Activated naive CD4-positive, alpha-beta T cell (primary cell): ENCODE measurements at regions not wholly inside any gene's neighbourhood (a gene's known extent, or its start where the extent isn't known, plus 50 kb on each side); places are given as distances from the start of the nearest gene placed in this dataset.
"Not testable (repeated sequence)": the region's sequence is repeated elsewhere in the genome, so short reads cannot be mapped to it uniquely, and the experiment has no call there.

Experiments used
- DNase-seq, 4 experiments: peaks; one replicate each; lab custom pipeline; 2025; lab: John Stamatoyannopoulos, UW

DNA sequence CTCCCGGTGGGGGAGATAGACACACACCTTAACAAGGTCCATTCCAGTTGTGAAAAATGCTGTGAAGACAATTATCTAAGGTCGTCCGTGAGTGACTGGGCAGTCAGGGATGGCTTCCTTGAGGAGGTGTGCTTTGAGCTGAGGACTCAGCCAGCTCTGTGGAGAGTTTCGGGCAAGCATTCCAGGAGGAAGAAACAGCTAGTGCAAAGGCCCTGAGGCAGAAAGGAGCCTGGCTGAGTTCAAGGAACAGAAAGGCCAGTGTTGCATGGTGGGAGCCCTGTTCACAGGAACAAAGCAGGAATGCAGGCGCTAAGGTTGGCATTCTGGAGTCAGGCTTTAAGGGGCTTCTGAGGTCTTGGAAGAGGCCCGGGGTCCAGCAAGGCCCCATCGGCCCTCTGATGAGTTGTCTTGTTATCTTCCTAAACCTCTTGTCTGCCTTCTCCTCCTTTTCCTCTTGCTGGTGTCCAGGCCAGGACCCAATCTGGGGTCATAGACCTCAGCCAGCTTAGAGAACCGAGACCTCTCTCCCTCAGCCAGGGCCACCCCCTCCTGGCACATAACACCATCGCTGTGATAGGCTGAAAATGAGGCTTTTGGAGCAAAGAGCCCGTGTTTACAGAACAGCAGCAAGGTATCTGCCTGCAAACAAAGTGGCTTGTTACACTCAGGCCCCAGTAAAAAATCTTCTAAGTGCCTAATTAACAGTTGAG lies 270.2 kb upstream of the MVB12B start:
- no peak for DNase-seq

DNA sequence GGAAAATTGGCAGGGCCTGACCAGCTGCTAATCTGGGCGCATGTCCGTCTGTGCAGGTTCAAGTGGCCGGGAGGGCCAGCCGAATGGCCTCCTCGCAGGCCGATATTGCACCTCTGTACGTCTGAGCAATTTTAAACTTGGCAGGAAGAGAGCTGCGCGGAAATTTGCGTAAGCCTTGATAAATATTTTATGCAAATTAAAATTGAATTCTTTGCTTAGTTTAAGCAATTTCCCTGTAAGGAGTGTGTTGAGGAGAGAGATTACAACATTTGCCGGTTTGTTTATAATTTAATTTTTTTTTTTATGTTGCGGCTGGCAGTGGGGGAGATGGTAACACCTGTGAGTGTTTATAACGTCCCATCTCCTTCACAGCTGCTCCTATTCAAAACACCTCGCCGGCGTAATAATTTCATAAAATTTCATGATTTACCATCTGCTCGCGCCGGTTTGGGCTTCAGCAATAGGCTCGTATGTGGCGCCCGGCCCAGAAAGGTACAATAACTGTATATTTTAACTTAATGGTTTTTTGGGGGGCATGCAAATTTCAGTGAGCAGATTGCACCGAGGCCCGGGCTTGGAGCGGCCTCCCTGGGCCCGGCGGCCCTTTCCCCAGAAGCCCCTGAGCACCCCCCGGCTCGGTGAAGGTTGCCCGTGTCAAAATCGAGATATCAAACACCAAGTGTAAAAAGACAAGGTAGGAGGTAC lies 269.4 kb upstream of the MVB12B start:
- DNase-seq: no peak

DNA sequence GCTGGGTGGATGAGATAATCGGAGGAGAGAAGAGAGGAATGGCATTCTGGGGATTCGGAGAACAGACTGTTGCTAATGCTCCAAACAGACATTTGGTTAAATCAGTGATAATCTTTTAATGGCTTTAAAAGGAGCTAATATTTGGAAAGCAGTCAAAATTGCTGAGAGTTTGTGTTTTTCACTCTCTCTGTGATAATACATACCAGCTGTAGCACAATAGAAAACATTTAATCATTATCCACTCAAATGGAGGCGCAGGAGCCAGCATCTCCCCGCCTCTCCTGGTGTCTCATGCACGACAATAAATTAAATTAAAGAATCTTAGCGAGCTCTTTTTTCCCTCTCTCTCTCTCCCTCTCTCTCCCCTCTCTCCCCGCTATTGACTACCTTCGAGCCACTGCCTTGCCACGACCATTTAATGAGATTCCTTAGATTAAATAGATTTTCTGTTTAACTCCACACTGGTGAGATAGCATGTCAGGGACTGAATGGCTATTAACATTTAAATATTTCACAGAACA lies 268.6 kb upstream of the MVB12B start:
- no peak for DNase-seq

DNA sequence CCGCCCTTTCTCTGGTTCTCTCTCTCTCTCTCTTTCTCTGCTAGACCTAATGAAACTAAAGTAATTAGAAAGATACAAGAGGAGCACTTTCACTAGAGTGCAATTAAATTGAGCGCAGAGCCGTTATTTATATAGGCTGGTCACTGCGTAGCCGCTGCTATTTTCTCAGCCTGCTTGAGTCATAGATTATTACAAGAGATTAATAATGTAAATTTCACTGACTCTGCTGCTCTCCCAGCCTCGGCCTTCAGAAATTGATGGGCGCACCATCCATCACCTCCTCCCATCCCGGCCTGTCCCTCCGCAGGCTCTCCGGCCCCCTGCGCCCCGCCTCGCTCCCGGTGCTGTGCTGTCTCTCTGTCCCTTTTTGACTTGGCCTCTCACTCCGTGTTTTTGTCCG lies 268.0 kb upstream of the MVB12B start:
- DNase-seq: no peak

DNA sequence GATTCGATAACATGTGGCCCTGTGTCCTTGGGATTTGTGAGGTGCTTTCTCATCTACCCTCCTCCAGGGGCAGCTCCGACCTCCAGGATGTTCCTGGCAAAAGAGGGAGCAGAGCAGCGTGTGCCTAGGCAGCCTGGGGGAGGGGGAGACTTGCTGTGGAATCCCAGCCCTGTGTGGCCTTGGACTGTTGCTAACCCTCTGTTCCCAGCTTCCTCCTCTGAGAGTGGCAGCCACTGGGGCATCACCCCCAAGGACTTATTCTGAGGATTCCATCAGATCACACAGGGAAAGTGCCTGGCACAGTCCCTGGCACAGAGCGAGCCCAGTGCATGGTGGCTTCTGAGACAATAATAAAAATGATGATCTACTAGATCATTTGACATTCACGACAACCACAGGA lies 265.1 kb upstream of the MVB12B start:
- DNase-seq: no peak

DNA sequence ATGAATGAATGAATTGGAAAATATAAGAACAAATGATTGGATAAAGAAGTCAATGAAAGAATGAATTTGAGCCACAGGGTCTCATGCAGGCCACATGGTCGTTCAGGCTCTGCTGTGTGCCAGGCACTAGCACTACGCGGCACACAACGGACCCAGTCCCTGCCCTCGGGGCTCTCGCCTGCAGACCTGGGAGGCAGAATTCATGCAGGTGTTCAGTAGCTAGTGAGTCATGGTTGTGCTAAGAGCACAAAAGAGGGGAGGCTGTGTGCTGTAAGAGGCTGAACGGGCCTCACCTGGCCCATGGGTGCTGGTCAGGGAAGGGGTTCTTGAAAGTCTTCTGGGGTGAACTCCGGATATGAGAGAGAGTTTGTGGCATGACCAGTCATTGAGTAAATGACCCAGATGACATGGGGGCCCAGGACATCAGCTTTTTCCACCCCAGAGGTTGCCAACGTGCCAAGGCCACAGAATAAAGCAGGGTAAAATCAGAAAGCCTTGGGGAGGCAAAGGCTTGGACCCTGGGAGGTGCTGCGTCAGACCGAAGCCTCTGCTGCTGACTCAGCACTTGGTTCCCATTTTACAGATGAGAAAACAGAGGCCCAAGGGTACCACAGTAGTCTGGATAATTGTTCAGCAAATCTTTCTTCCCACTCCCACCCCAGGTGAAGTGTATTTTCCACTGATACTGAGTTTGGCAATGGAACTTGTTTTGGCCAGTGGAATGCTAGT lies 264.3 kb upstream of the MVB12B start:
- DNase-seq: no peak

DNA sequence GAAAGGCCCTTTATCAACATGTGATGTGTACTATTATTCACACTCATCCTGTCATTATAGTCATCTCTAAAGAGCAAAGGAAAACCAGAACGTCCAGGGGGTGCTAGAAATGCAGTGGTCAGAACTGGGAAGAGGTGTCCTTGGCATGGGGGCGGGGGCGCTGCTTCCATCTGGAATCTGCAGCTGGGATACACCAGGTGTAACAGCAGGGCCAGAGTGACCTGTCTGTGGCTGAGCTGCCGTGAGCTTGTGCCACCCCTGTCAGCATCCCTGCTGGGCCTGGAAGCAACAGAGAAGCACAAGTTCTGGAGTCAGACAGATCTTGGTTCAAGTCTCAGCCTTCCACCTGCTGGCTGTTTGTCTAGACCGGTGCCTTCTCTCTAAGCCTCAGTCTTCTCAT lies 263.3 kb upstream of the MVB12B start:
- DNase-seq: no peak

DNA sequence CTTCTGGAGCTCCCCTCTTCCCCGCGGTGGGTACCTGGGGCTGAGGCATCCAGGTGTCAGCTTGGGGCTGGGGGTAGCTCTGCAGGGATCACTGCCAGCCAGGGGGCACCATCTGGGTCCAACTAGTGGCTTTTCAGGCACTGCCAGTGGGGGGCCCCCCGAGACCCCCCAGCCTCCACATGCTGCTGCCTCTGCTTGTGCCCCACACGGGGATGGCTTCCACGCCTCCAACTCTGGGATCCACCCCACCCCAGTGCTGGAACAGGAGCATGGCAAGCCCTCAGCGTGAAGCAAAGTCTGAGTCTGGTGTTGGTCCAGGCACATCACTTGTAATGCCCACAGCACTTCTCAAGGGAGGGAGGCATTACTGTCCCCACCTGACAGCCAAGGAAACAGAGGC lies 260.5 kb upstream of the MVB12B start:
- DNase-seq: no peak

DNA sequence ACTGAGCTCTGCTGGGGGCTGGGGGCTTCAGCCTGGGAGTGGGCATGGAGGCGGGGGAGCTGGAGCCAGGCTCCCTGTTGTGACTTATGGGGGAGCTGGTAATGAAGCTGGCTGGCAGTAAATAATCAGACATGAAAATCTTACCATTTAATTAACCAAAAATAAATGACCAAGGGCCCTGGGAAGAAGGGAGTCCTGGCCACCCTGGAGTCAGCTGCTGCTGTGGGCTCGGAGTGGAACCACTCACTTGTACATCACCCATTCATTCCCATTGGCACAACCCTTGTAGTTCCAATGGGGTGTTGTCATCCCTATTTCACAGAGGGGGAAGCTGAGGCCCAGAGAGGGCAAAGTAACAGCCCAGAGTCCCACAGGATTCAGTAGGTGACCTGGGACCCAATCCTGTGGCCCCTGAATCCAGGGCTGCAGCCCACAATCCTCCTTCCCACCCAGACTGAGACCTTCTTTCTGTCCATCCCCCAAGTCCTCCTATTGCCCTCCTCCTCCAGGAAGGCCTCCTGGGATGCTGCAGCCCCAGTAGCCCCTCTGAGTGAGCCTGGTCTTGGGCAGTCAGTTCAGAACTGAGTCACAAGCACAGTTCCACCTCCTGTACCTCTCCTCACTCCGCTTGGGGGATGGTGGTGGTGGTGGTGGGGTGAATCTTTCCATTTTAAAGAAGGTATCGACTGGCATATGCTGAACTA lies 259.4 kb upstream of the MVB12B start:
- no peak for DNase-seq

DNA sequence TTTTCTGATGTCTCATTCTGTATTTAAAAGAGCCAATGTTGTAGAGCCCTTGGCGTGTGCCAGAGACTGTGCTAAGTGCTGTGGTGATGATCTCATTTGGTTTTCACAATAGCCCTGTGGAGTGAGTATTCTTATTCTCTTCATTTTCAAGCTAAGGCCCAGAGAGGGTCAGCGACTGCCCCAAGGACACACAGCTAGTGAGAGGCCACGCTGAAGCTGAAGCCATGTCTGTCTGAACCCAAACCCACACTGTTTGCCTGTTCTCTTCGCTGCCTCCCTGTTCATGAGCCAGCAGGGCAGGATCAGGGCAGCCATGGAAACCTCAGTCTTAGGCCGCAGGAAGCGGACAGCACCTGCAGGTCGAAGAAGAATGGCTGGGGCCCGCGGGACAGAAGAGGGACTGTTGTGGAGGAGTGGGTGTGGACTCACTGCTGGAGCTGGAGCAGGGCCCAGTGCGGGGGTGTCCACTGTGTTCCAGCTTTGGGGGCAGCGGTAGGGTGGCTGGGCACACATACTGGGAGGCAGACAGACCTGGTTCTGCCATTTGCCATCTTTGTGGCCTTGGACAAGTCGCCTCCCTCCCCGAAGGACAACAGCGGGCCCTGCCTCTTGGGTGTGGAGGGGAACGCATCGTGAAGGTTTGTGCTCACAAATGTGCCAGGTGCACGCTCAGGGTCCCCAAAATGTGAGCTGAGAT lies 257.9 kb upstream of the MVB12B start:
- DNase-seq: no peak

DNA sequence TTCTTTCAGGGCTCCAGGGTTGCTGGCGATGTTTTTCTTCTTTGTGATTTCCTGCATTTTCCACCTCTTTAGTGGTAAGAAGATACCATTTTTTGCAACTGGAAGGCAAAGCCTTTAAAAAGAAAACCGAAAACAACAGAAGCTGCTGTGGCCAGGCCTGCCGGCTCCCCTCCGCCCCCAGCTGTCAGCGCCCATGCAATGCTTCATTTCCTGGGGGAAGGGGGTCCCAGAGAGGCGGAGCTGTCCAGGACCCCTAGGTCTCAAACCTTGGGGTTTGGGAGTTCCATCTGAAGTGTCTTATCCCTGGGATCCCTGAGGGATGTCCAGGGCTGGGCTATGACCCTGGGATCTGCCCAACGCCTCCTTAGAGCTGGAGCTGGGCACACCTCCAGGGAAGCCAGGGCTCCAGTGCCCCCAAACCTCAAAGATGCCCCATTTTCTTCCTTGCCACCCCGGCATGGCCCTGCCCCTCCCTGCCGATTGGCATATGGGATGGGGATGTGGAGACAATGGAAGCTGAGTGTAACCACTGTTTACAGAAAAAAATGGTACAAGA lies 257.2 kb upstream of the MVB12B start:
- DNase-seq: no peak

DNA sequence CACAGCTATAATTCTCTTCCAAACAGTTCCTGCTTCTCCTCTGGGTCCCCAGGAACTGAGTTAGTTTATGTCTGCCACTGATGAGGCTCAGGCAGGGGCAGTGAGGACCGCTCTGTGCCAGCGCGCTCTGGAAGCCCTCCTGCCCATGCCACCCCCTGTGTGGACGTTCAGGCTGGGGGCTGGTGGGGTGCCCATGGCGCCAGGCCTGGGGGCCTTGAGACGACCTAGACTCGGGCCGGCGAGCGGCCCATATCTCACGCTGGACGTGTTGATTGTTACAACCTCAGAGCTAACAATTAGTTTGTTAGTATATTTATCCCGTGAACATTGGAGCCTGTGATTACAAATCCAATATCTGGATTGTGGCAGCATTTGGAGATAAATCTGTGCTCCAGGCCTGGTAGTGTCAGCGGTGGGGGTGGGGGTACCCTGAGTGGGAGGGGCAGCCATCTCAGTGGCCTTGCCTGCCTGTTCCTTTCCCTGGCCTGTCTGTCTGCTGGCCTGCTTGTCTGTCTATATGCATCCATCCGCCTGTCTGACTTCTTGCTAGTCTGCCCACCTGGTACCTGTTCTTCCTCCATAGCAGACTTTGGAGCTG lies 256.5 kb upstream of the MVB12B start:
- DNase-seq: no peak

DNA sequence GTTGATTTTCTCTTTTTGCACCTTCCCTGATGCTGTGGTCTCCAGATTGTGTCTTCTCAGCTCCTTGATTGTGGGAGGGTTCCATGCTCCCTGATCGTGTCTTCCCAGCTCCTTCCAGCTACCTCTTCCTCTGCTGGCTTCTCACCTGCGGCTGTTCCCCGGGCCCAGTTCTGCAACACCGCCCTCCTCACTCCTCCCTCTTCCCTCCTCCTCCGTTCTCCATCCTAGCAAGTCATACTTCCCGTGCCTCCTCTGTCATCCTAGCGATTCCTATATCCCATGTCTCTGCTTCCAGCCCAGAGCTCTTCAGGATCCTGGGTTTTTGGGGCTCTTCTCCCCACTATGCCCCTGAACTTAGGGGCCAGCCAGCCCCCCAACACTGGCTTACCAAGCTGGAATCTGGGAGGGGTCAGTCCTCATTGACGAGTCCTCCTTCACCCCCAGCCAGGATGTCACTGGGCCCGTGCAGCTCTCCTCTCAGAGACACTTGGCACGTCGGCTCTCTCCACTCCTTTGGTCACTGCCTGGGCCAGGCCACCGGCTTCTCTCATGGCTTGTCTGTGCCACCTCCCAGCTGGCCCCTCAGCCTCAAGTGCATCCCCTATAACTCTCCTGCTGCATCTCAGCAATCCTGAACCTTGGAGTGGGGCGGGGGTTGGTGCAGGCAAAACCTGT lies 255.4 kb upstream of the MVB12B start:
- no peak for DNase-seq

DNA sequence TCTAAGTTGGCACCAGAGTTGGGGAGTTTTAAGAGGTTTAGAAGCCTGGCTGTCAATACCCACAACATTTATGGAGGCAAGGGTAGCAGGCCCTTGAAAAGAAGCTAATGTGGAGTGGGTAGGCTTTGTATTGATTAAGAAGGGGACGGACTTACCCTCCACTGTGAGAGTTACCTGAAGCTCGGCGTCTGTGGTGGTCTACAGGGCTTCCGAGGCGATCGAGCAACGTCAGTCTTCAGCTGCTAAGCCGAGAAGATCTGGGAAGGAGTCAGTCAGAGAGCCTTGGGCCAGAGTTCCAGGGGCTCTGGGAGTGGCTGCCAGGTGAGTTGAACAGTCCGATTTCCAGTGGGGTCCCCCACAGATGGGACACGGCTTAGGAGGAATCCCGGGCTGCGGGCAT lies 249.0 kb upstream of the MVB12B start:
- not testable (repeated sequence) for DNase-seq

DNA sequence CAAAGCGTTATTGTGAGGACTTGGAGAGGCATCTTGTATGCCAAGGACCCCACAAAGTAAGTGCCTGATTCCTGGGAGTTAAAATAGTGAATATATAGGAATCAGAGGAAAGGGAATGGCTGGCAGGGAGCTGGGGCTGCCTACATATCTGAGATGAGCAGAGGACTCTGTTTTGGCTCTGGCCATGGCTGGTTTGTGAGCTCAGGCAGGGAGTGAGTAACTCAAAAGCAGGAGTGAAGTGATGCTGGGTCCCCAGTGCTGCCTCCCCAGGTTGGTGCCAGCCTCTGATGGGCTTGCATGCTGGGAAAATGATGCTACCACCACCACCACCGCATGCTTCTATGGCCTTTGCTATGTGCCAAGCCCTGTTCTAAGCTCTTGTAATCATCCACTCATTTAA lies 246.0 kb upstream of the MVB12B start:
- DNase-seq: no peak

DNA sequence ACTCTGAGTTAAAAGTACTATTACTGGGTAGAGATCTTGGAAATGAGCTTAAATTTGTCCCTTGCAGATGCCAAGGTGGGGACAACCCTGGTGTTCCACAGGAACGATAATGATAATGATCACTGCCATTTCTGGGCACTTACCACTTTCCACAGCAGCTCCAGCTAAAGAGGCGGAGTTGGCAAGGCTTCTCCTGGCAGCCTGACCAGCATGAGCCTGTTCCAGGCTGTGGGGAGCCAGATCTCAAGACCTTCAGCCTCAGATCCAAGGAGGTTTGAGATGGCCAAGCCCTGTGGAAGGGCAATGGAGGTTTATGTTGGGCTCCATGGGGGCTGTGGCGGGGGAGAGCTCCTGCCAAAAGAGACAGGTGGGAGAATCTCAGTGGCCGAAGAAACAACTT lies 244.9 kb upstream of the MVB12B start:
- DNase-seq: no peak

DNA sequence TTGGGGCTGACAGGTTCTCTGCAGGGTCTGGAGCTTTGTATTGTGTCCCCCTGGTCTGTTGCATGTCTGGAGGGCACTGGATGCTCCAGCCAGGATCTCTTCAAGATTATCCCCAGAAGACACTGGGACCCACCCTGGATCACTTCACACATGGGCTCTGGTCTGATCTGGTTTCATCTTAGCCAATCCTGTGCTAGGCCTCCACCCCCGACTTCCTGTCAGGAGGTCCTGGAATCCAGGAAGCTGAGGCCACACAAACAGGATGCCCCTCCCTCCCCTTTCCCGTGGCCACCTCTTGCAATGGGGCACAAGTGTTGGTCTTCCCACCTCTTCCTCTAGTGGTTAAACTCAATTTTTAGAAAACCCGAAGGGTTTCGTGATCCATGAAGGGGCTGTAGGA lies 242.6 kb upstream of the MVB12B start:
- no peak for DNase-seq

DNA sequence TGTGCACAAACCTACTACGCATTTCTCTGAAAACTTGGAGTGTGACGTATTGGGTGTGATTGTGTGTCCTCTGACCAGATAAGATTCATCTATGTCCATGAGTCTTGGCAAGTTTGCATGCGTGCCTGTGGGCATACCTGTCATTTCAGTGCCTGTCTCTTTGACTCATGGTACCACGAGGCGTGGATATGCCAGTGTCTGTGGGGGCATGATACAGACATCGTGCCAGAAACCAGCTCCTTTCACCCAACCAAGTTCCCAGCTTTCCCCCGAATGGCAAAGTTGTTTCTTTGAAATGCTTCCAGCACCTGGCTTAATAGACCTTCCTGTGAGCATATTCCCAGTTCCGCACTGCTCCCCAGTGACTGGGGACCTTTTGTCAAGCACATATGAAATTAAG lies 241.9 kb upstream of the MVB12B start:
- DNase-seq: no peak

DNA sequence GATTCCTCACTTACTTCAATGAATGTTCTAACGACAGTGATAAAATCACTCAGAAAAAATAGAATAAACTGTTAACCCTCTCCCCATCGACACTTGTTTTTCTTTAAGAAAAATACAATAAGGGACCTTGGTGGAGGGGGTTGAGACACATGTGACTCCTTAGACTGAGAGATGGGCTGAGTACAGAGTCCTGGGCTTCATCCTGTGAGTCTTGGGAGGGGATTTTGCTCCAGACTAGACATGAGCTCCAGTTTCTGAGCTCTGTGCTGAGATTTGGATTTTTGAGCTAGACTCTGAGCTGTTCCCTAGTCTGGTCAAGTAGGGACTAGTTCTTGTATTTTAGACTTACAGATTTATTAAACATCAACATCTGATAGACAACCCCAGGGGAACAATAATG lies 241.5 kb upstream of the MVB12B start:
- no peak for DNase-seq

DNA sequence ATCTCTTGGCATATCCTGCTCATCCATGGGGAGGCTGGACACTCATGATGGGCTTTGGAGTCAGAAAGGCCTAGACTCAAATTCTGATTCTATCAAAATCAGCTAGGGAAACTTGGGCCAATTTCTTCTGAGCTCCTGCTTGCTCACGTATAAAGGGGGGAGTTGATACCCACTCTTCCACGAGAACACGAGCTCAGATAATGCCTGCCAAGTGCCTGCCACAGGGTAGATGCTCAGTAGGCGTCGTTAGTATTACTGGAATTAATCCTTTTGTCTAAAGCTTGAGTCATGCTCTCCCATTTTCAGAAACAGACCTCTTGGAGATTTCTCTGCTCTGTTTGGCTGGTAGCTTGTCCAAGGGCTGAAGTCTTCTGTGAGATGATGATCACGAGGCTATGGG lies 238.3 kb upstream of the MVB12B start:
- DNase-seq: no peak

DNA sequence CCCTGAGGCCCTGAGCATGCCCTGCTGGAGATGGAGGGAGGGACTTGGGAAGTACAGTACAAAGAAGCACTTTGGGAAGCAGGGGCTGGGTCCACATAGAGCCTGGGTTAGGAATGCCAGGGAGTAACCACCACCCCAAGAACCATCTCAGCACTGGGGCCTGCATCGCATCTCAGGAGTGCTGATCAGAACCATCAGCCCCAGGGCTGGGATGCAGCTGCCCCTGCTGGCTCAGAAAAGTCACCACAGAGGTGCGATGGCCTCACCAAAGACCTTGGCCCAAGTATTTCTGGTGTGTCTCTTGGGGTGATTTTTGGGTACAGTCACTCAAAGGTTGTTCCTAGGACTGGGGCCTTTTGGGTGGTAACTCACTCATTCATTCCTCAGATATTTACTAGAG lies 236.8 kb upstream of the MVB12B start:
- DNase-seq: no peak
